ENCODE measurements at regions not wholly inside any gene's neighbourhood (a gene's known extent, or its start where the extent isn't known, plus 50 kb on each side); places are given as distances from the start of the nearest gene placed in this dataset.

- TF ChIP-seq CTCF (IDR thresholded peaks at IDR 0.05 in 8 of 11, conservative IDR thresholded peaks at IDR 0.05 in 3 of 11) (no peak), POLR2A (IDR thresholded peaks at IDR 0.05) (no peak)
Measured at GRCh38 chr4:126553248-126553647, 1079.5 kb upstream of the INTU start.

Data from spleen (tissue), 7 donors.